GOT3 (cell line): ENCODE measurements at regions not wholly inside any gene's neighbourhood (a gene's known extent, or its start where the extent isn't known, plus 50 kb on each side); places are given as distances from the start of the nearest gene placed in this dataset.

ENCODE experiments used
- DNase-seq: peaks from one replicate; lab custom pipeline; 2025; ENCODE audit warnings: mixed read lengths; lab: John Stamatoyannopoulos, UW

GRCh38 chr10:78924319-78925003 lies 144.3 kb upstream of the ZMIZ1 start:
- no peak for DNase-seq

- no peak for DNase-seq
Observed at GRCh38 chr10:78925275-78925674, 143.5 kb upstream of the ZMIZ1 start.

- no peak for DNase-seq
Observed at GRCh38 chr10:78925800-78926319, 142.9 kb upstream of the ZMIZ1 start.

- DNase-seq = no peak
Observed at GRCh38 chr10:78927257-78927995, 141.3 kb upstream of the ZMIZ1 start.

- DNase-seq = no peak
Observed at GRCh38 chr10:78928330-78928729, 140.4 kb upstream of the ZMIZ1 start.

GRCh38 chr10:78929541-78929940 lies 139.2 kb upstream of the ZMIZ1 start:
- no peak for DNase-seq

- peak; percentile 18 for DNase-seq
Observed at GRCh38 chr10:78931321-78932053, 137.3 kb upstream of the ZMIZ1 start.

- no peak for DNase-seq
Observed at GRCh38 chr10:78932054-78932386, 136.7 kb upstream of the ZMIZ1 start.

GRCh38 chr10:78932861-78933260 lies 135.9 kb upstream of the ZMIZ1 start:
- no peak for DNase-seq

- no peak for DNase-seq
Observed at GRCh38 chr10:78933828-78934531, 134.8 kb upstream of the ZMIZ1 start.

- DNase-seq = no peak
Observed at GRCh38 chr10:78934532-78934898, 134.3 kb upstream of the ZMIZ1 start.

- DNase-seq = no peak
Observed at GRCh38 chr10:78934994-78935602, 133.7 kb upstream of the ZMIZ1 start.

- no peak for DNase-seq
Observed at GRCh38 chr10:78935697-78936407, 132.9 kb upstream of the ZMIZ1 start.

GRCh38 chr10:78936412-78937342 lies 132.1 kb upstream of the ZMIZ1 start:
- no peak for DNase-seq

- DNase-seq = no peak
Observed at GRCh38 chr10:78937393-78937792, 131.4 kb upstream of the ZMIZ1 start.

GRCh38 chr10:78937800-78938694 lies 130.7 kb upstream of the ZMIZ1 start:
- no peak for DNase-seq

GRCh38 chr10:78938695-78939672 lies 129.8 kb upstream of the ZMIZ1 start:
- DNase-seq = no peak

- DNase-seq = no peak
Observed at GRCh38 chr10:78942091-78942501, 126.7 kb upstream of the ZMIZ1 start.
